Fibroblast of lung (primary cell): ENCODE measurements at regions not wholly inside any gene's neighbourhood (a gene's known extent, or its start where the extent isn't known, plus 50 kb on each side); places are given as distances from the start of the nearest gene placed in this dataset.

Source experiments
- CTCF ChIP-seq, 2 donors: IDR thresholded peaks in 1 of 2; conservative IDR thresholded peaks in 1 of 2; 1 replicate in 1 of 2; 2 replicates in 1 of 2; pipeline ENCODE4 v1.5.1; 2011 to 2012; ENCODE audit warnings: low read length in 2 of 2, control low read depth in 1 of 2, inconsistent platforms in 1 of 2, low read depth in 1 of 2, mild to moderate bottlenecking in 1 of 2
- EZH2 ChIP-seq: IDR thresholded peaks from 2 replicates; pipeline ENCODE4 v1.5.1; 2012; ENCODE audit warnings: low read length, control low read depth, mild to moderate bottlenecking; ENCODE audit errors: missing control alignments

- TF ChIP-seq CTCF (conservative IDR thresholded peaks at IDR 0.05 in 1 of 2, IDR thresholded peaks at IDR 0.05 in 1 of 2; ENCODE audit: low read depth in 1 of 2, low read length in 2 of 2), result no peak
- TF ChIP-seq EZH2, result no peak
These were observed 631.2 kb upstream of the ZFP42 start for GRCh38 chr4:187364401-187364800.
